ENCODE measurements at regions not wholly inside any gene's neighbourhood (a gene's known extent, or its start where the extent isn't known, plus 50 kb on each side); places are given as distances from the start of the nearest gene placed in this dataset.
A peak's percentile ranks its signal among the peaks of the same experiment; 100 is the strongest.
"Not testable (repeated sequence)": the region's sequence is repeated elsewhere in the genome, so short reads cannot be mapped to it uniquely, and the experiment has no call there.

DNA sequence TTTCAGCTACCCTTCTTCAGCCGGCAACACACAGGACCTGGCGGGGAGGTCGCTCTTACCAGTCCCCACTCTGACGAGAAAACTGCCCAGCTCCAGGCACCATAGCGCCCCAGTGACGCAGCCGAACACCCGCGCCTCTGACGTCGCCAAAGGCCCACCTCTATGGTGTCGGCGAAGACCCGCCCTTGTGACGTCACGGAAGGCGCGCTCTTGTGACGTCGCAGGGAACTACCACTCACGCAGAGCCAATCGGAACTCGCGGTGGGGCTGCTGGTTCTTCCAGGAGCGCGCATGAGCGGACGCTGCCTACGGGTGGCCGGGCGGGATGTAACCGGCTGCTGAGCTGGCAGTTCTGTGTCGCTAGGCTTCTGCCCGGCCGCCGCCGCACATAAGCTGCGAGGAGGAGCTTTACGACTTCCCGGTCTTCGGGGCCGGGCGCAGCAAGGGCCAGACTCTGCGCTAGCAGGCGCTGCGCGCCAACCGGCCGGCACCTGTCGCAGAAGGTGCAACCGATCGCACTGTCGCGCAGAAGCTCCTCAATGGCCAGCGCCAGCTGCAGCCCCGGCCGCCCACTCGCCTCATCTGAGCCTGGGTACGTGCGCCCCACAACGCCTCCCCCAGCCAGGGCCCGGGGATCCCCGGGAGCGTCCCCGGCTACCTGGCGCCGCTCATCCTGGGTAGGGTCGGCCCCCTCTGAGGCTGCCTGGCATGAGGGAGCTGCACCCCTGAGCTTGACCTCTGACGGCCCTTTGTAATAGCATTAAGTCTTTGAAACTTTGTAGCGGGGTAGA, 121.3 kb upstream of the FBXO28 start:
- H3K4me1 ChIP-seq (ENCODE audit: low read length); H3F3A ChIP-seq (ENCODE audit: insufficient read depth, low read length); H3K9me3 ChIP-seq (replicated peaks; ENCODE audit: insufficient read depth, low read length); H3K9me2 ChIP-seq (replicated peaks; ENCODE audit: insufficient read depth, low read length); H3K27me3 ChIP-seq (replicated peaks; ENCODE audit: insufficient read depth, low read length); H4K20me1 ChIP-seq (ENCODE audit: insufficient read depth, low read length); H3K36me3 ChIP-seq (replicated peaks; ENCODE audit: insufficient read depth, low read length); H3K79me2 ChIP-seq (ENCODE audit: low read length): not testable (repeated sequence)
- H2AFZ ChIP-seq (ENCODE audit: low read length), result peak overlapping the region; percentile 38; the same call in 1 of the 2 replicates
- DNase-seq, result peak; percentile 100
- H3K27ac ChIP-seq (ENCODE audit: low read length), result peak overlapping the region; percentile 74; the same call in 1 of the 2 replicates
- H3K4me3 ChIP-seq (ENCODE audit: low read length), result peak overlapping the region; percentile 65
- peak overlapping the region; percentile 45; the same call in 1 of the 2 replicates for H3K4me2 ChIP-seq (ENCODE audit: low read depth, low read length)
- peak overlapping the region; percentile 72 for H3K9ac ChIP-seq (ENCODE audit: low read length)

- DNase-seq; H3K9me2 ChIP-seq (replicated peaks; ENCODE audit: insufficient read depth, low read length); H3K36me3 ChIP-seq (replicated peaks; ENCODE audit: insufficient read depth, low read length); H3K27me3 ChIP-seq (replicated peaks; ENCODE audit: insufficient read depth, low read length); H3K4me1 ChIP-seq (ENCODE audit: low read length); H2AFZ ChIP-seq (ENCODE audit: low read length); H3K4me2 ChIP-seq (ENCODE audit: low read depth, low read length); H3K79me2 ChIP-seq (ENCODE audit: low read length); H3K9me3 ChIP-seq (replicated peaks; ENCODE audit: insufficient read depth, low read length); H3K4me3 ChIP-seq (ENCODE audit: low read length); H3K9ac ChIP-seq (ENCODE audit: low read length); H4K20me1 ChIP-seq (ENCODE audit: insufficient read depth, low read length); H3K27ac ChIP-seq (ENCODE audit: low read length); H3F3A ChIP-seq (ENCODE audit: insufficient read depth, low read length): not testable (repeated sequence)
Observed at GRCh38 chr1:223991297-223991857, 122.5 kb upstream of the FBXO28 start.

- not testable (repeated sequence) for H3K4me1 ChIP-seq (ENCODE audit: low read length); H2AFZ ChIP-seq (ENCODE audit: low read length); H3K27me3 ChIP-seq (replicated peaks; ENCODE audit: insufficient read depth, low read length); H3K79me2 ChIP-seq (ENCODE audit: low read length); H3K9me2 ChIP-seq (replicated peaks; ENCODE audit: insufficient read depth, low read length); H3K9me3 ChIP-seq (replicated peaks; ENCODE audit: insufficient read depth, low read length); H3K36me3 ChIP-seq (replicated peaks; ENCODE audit: insufficient read depth, low read length); H4K20me1 ChIP-seq (ENCODE audit: insufficient read depth, low read length); H3F3A ChIP-seq (ENCODE audit: insufficient read depth, low read length); H3K27ac ChIP-seq (ENCODE audit: low read length); H3K4me2 ChIP-seq (ENCODE audit: low read depth, low read length); DNase-seq; H3K4me3 ChIP-seq (ENCODE audit: low read length); H3K9ac ChIP-seq (ENCODE audit: low read length)
Observed at GRCh38 chr1:223961985-223962384, 116.2 kb upstream of the TP53BP2 start.

- not testable (repeated sequence) for H3K27me3 ChIP-seq (replicated peaks; ENCODE audit: insufficient read depth, low read length); H2AFZ ChIP-seq (ENCODE audit: low read length); H3K4me1 ChIP-seq (ENCODE audit: low read length); H3K9me3 ChIP-seq (replicated peaks; ENCODE audit: insufficient read depth, low read length); H3K79me2 ChIP-seq (ENCODE audit: low read length); H3K36me3 ChIP-seq (replicated peaks; ENCODE audit: insufficient read depth, low read length); H3F3A ChIP-seq (ENCODE audit: insufficient read depth, low read length); H4K20me1 ChIP-seq (ENCODE audit: insufficient read depth, low read length); H3K9ac ChIP-seq (ENCODE audit: low read length); H3K9me2 ChIP-seq (replicated peaks; ENCODE audit: insufficient read depth, low read length); DNase-seq; H3K27ac ChIP-seq (ENCODE audit: low read length); H3K4me3 ChIP-seq (ENCODE audit: low read length); H3K4me2 ChIP-seq (ENCODE audit: low read depth, low read length)
Observed at GRCh38 chr1:223952801-223953200, 107.1 kb upstream of the TP53BP2 start.

- H2AFZ ChIP-seq (ENCODE audit: low read length); H3F3A ChIP-seq (ENCODE audit: insufficient read depth, low read length); H3K9me2 ChIP-seq (replicated peaks; ENCODE audit: insufficient read depth, low read length); H4K20me1 ChIP-seq (ENCODE audit: insufficient read depth, low read length); H3K9ac ChIP-seq (ENCODE audit: low read length); DNase-seq; H3K79me2 ChIP-seq (ENCODE audit: low read length); H3K9me3 ChIP-seq (replicated peaks; ENCODE audit: insufficient read depth, low read length); H3K4me2 ChIP-seq (ENCODE audit: low read depth, low read length); H3K4me3 ChIP-seq (ENCODE audit: low read length); H3K27ac ChIP-seq (ENCODE audit: low read length); H3K4me1 ChIP-seq (ENCODE audit: low read length); H3K36me3 ChIP-seq (replicated peaks; ENCODE audit: insufficient read depth, low read length); H3K27me3 ChIP-seq (replicated peaks; ENCODE audit: insufficient read depth, low read length): not testable (repeated sequence)
Observed at GRCh38 chr1:223951551-223951950, 105.8 kb upstream of the TP53BP2 start.

DNA sequence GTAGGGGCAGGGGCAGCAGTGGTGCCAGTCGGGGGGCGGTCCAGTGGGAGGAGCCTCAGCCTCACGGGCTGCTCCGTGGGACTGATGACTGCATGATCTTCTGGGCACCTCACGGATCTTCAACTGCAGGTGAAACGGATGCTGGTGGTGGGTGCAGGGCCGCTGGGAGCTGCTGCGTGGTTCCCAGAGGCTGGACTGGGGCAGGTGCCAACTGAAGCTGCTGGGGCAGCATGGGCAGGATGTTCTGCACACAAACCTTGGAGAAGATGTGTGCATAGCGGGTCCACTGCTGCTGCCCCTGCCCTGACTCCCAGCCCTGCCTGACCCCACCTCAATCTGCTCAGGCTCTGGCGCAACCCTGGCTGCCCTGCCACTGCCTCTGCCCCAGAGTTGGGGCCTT, 104.2 kb upstream of the TP53BP2 start:
- not testable (repeated sequence) for H3K27me3 ChIP-seq (replicated peaks; ENCODE audit: insufficient read depth, low read length); H4K20me1 ChIP-seq (ENCODE audit: insufficient read depth, low read length); H3F3A ChIP-seq (ENCODE audit: insufficient read depth, low read length); H3K27ac ChIP-seq (ENCODE audit: low read length); H2AFZ ChIP-seq (ENCODE audit: low read length); H3K4me3 ChIP-seq (ENCODE audit: low read length); H3K9ac ChIP-seq (ENCODE audit: low read length); DNase-seq; H3K36me3 ChIP-seq (replicated peaks; ENCODE audit: insufficient read depth, low read length); H3K9me2 ChIP-seq (replicated peaks; ENCODE audit: insufficient read depth, low read length); H3K4me2 ChIP-seq (ENCODE audit: low read depth, low read length); H3K4me1 ChIP-seq (ENCODE audit: low read length); H3K9me3 ChIP-seq (replicated peaks; ENCODE audit: insufficient read depth, low read length); H3K79me2 ChIP-seq (ENCODE audit: low read length)

GRCh38 chr1:223948041-223948440, 102.3 kb upstream of the TP53BP2 start:
- not testable (repeated sequence) for H3K79me2 ChIP-seq (ENCODE audit: low read length); H3K27me3 ChIP-seq (replicated peaks; ENCODE audit: insufficient read depth, low read length); H3K9me2 ChIP-seq (replicated peaks; ENCODE audit: insufficient read depth, low read length); H2AFZ ChIP-seq (ENCODE audit: low read length); H3K4me3 ChIP-seq (ENCODE audit: low read length); H3K4me2 ChIP-seq (ENCODE audit: low read depth, low read length); H3K27ac ChIP-seq (ENCODE audit: low read length); H3K9ac ChIP-seq (ENCODE audit: low read length); H3K4me1 ChIP-seq (ENCODE audit: low read length); H4K20me1 ChIP-seq (ENCODE audit: insufficient read depth, low read length); H3F3A ChIP-seq (ENCODE audit: insufficient read depth, low read length); H3K9me3 ChIP-seq (replicated peaks; ENCODE audit: insufficient read depth, low read length); DNase-seq; H3K36me3 ChIP-seq (replicated peaks; ENCODE audit: insufficient read depth, low read length)

DNA sequence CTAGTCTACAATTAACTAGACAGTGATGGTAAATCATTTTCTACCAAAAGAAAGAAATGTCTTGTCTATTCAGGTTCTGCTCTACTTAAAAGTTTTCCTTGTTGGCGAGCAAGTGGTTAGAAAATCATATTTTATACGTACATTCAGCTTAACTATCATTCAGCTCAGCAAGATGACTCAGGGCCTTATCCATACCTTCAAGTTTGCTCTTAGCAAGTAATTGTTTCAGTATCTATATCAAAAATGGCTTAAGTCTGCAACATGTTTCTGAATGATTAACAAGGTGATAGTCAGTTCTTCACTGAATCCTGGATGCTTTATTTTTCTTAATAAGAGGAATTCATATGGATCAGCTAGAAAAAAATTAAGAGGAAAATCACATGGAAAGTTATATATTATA, 90.8 kb upstream of the TP53BP2 start:
- not testable (repeated sequence) for H4K20me1 ChIP-seq (ENCODE audit: insufficient read depth, low read length); H3K27me3 ChIP-seq (replicated peaks; ENCODE audit: insufficient read depth, low read length); H3K9me3 ChIP-seq (replicated peaks; ENCODE audit: insufficient read depth, low read length); H3K36me3 ChIP-seq (replicated peaks; ENCODE audit: insufficient read depth, low read length); H3K4me2 ChIP-seq (ENCODE audit: low read depth, low read length); H3K79me2 ChIP-seq (ENCODE audit: low read length); H2AFZ ChIP-seq (ENCODE audit: low read length); DNase-seq; H3K4me1 ChIP-seq (ENCODE audit: low read length); H3K27ac ChIP-seq (ENCODE audit: low read length); H3K9ac ChIP-seq (ENCODE audit: low read length); H3F3A ChIP-seq (ENCODE audit: insufficient read depth, low read length); H3K4me3 ChIP-seq (ENCODE audit: low read length); H3K9me2 ChIP-seq (replicated peaks; ENCODE audit: insufficient read depth, low read length)

Data from MM.1S (cell line).